ENCODE measurements at regions not wholly inside any gene's neighbourhood (a gene's known extent, or its start where the extent isn't known, plus 50 kb on each side); places are given as distances from the start of the nearest gene placed in this dataset.

DNA sequence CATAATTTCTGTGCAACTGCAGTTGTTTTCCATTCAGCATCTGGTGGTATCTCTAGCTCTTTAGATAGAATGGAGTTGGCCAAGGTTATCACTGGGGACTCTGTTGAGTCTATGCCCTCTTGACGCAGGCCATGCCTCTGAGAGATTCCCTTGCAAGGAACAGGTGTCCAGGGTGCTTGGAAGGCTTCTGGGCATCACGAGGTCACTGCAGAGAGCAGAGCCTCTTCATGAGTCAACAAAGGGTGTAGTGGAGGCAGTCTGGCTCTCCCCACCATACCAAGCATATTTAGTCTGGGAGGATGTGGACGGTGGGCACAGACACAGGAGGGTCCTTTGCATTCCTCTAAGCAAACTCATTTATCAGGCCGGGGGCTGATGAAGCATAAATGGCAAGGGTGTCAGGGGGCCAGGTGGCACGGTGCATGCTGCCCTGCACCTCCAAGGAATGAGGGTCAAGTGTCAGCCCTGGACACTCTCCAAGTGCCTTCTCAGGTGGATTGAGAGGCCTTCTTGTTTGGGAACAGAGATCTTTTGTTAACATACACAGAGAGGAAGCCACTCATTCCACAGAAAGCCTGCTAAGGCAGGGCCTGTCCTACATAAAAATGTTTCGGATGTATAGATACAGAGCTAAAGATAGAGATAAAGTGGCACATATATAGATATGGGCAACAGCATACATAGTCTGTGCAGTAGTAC, 328.6 kb downstream of the INHBA start:
- TF ChIP-seq, protein P1, sequence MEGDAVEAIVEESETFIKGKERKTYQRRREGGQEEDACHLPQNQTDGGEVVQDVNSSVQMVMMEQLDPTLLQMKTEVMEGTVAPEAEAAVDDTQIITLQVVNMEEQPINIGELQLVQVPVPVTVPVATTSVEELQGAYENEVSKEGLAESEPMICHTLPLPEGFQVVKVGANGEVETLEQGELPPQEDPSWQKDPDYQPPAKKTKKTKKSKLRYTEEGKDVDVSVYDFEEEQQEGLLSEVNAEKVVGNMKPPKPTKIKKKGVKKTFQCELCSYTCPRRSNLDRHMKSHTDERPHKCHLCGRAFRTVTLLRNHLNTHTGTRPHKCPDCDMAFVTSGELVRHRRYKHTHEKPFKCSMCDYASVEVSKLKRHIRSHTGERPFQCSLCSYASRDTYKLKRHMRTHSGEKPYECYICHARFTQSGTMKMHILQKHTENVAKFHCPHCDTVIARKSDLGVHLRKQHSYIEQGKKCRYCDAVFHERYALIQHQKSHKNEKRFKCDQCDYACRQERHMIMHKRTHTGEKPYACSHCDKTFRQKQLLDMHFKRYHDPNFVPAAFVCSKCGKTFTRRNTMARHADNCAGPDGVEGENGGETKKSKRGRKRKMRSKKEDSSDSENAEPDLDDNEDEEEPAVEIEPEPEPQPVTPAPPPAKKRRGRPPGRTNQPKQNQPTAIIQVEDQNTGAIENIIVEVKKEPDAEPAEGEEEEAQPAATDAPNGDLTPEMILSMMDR (IDR thresholded peaks at IDR 0.05) = no peak
- TF ChIP-seq EP300 (IDR thresholded peaks at IDR 0.05) = no peak
- no peak for TF ChIP-seq POLR2A (IDR thresholded peaks at IDR 0.05)
